Head of caudate nucleus (tissue), 42 donors: ENCODE measurements at regions not wholly inside any gene's neighbourhood (a gene's known extent, or its start where the extent isn't known, plus 50 kb on each side); places are given as distances from the start of the nearest gene placed in this dataset.

Experiments used
- DNase-seq, 42 donors: peaks; one replicate each; pipeline versions ENCODE4 v3.0.0 to v3.0.0-alpha.2; 2020 to 2021; ENCODE audit warnings: mixed read lengths in 7 of 42
- intact Hi-C: fragments of 100-400 bp; cut with DNase I; formaldehyde crosslinking; loops from one replicate; pipeline ENCODE4 v1.15.0; 2022

- no peak for DNase-seq
- intact Hi-C loops = no loop called here
Measured at GRCh38 chr4:170773709-170774273, 684.0 kb upstream of the AADAT start.

DNA sequence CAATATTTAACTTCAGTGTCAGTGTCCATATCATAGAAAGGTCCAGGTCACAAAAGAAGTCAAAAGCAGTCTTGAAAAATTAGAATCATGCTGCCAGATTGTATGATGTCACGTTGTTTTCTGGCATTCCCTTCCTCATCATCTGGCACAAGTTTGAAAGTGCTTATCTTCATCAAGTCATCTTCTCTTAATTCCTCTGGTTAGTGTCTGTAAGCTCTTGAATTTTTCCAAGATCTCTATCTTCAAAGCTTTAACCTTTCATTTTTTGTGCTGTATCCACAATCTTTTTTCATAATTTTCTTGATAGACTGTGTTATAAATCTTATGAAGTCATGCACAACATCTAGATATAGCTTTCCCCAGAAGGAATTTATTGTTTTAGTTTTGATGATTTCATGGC lies 682.7 kb upstream of the AADAT start:
- no peak for DNase-seq
- intact Hi-C loops = no loop called here

GRCh38 chr4:170770664-170771063 lies 680.9 kb upstream of the AADAT start:
- intact Hi-C loops = no loop called here
- no peak for DNase-seq

GRCh38 chr4:170769862-170770261 lies 680.1 kb upstream of the AADAT start:
- no peak for DNase-seq
- intact Hi-C loops = no loop called here

- DNase-seq = no peak
- intact Hi-C loops = no loop called here
Measured at GRCh38 chr4:170758988-170759387, 669.2 kb upstream of the AADAT start.

- intact Hi-C loops = no loop called here
- DNase-seq = no peak
Measured at GRCh38 chr4:170750519-170750918, 660.8 kb upstream of the AADAT start.

DNA sequence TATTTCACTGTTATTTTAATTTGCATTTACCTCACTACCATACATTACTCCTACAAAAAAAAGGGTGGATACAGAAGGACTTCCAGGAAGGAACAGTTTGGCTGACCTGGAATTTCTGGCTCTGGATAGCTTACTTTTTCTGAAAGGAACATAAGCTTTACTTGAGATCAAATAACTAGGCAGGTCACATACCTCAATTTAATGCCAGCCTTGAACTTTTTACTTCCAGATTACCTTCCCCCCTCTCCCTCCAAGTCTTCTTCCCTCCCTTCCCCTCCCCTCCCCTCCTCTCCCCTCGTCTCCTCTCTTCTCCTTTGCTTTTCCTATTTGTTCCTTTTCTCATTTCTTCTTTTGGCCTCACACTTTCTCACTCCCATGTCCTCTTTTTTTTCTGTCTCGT lies 659.2 kb upstream of the AADAT start:
- intact Hi-C loops = no loop called here
- no peak for DNase-seq

DNA sequence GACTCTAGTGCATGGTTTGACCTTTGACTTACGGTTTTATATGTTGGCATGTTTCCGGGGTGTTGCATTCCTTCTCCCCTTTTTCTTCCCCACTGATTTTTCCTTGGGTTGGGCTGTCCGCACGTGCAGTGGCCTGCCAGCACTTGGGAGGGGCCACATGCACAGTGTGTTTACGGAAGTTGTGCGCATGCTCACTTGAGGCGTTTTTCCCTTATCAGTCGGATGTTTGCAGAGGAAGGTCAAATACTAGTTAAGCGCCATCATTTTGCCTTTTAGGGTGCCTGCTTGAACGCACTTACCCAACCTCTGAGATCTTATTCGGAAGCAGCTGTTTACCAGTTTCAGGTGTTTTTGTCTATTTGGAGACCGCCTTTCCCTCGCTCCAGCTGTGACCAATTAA lies 653.9 kb upstream of the AADAT start:
- intact Hi-C loops = no loop called here

DNA sequence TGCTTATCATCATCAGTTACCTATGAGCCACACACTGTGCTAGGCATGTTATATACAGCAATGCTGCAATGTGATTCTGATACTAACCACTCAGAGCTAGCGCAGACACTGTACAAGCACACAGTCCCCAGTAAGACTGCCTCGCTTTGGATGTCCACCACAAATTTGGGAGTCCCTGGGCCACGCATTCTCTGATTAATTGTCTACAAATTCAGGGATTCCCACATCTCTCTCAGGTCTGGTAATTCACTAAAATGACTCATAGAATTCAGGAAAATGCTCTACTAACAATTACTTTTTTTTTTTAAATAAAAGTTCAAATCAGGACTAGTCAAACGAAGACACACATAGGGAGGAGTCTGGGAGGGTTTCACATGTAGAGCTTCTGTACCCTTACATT lies 652.1 kb upstream of the AADAT start:
- DNase-seq = no peak

More for the DNA sequence above, 653.9 kb upstream of the AADAT start:
- no peak for DNase-seq

GRCh38 chr4:170736710-170737109 lies 647.0 kb upstream of the AADAT start:
- no peak for DNase-seq
- intact Hi-C loops = no loop called here

More for the DNA sequence above, 652.1 kb upstream of the AADAT start:
- intact Hi-C loops = no loop called here

GRCh38 chr4:170729897-170730296 lies 640.1 kb upstream of the AADAT start:
- intact Hi-C loops = no loop called here
- no peak for DNase-seq

DNA sequence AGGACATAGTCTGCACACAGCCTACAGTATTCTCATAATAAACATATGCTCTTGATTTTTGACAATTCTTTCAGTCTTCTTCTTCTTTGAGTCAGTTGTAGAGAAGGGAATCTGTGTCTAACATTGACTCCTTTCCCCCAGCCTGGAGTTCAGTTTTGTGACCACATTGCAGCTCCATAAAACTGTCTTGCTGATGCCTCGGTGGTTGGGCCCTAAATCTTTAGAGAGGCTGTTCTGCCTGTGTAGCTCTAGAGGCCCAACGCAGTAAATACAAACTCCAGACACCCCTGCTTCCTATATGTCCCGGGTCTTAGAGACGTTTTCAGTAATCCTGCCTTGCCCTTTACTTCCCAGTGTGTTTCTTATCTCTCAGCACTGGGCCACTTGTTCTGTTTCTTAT lies 639.5 kb upstream of the AADAT start:
- intact Hi-C loops = no loop called here

GRCh38 chr4:170724191-170724590 lies 634.4 kb upstream of the AADAT start:
- peak in 1 of 42 donors; percentile 5 for DNase-seq
- intact Hi-C loops = no loop called here

More for the DNA sequence above, 639.5 kb upstream of the AADAT start:
- no peak for DNase-seq

DNA sequence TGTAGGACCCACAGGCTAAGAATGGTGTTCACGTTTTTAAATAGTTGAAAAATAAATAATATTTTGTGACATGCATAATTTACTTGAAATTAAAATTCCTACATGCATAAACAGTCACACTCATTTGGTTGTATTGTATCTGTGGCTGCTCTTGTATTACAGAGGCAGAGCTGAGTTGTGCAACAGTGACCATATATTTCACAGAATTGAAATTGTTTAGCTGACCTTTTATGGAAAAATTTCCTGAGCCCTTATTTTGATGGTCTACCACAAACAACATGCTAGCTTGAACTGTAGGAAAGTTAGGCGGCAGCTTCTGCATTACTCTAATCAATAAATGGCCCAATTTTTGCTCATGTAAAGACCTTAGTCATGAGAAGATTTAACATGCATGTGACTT lies 633.4 kb upstream of the AADAT start:
- no peak for DNase-seq
- intact Hi-C loops = no loop called here

- intact Hi-C loops = no loop called here
- no peak for DNase-seq
Measured at GRCh38 chr4:170721812-170722373, 632.1 kb upstream of the AADAT start.

DNA sequence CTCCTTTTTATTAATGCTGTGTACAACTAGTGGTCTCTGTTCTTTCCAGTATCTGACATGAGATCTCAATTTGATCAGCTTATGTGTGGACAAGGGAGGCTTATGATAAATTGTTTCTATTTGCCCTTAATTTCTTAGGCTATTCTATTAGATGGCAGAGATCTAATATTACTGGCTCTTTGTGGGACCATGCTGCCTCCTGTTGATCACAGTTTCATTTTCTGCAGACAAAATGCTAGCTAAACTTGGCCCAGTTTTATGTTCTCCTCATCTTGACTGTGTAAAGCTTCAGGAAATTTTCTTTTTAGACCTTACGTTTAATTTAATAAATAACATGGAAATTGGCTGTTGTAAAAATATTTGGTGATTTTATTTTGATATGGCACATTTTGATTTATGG lies 627.1 kb upstream of the AADAT start:
- no peak for DNase-seq
- intact Hi-C loops = no loop called here

DNA sequence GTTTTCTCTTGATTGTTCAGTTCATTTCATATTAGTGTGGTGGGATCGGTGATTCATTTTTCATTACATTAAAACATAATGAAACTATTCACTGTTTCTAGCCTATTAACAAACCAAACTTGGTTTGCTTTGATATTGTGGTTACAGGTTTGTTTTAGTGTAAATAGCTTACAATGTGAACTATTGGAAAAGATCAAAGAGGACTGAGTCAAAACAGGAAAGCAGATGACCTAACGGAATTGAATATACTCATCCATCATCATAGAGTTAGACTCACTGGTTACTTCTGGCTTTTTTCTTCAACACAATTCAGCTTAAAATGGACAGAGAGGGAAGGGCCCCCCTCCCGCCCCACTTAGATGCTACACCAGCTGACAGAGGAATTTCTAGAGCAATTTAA lies 616.2 kb upstream of the AADAT start:
- intact Hi-C loops = no loop called here
- no peak for DNase-seq

- DNase-seq = no peak
- intact Hi-C loops = no loop called here
Measured at GRCh38 chr4:170700064-170700463, 610.3 kb upstream of the AADAT start.

DNA sequence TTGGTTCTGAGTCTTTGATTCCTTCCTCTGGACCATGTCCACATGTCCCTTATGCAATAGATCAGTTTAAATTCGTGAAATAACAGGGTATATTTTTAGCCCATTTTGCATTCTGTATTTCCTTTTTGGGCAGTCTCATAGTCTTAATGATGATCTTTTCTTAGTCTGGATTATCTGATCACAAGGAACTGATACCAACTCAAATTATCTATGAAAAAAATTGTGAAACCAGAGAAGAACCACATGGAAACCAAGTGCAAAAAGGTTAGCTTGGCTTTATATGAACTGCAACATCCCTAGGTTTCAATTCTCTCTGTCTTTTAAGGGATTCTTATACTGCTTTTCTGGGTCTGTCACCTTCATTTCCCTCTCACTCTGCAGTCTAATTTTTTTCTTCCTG lies 608.6 kb upstream of the AADAT start:
- no peak for DNase-seq
- intact Hi-C loops = no loop called here

DNA sequence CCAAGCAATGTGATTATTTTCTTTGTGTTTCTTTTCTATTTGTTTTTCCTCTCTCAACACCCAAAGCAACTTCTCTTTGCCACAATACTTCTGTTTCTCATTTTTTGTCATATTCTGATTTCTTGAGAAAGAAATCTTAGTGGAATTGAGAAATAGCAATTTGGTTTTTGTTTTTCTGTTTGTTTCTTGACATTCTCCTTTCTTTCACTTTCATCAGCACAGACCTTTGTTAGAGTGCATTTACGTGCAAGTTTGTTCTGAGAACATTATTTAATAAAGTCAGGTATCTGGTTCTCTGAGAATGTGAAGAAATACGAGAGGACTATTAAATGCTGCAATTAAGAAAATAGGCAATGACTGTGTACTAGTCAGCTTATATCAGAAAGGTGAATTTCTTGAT lies 608.1 kb upstream of the AADAT start:
- intact Hi-C loops = no loop called here

DNA sequence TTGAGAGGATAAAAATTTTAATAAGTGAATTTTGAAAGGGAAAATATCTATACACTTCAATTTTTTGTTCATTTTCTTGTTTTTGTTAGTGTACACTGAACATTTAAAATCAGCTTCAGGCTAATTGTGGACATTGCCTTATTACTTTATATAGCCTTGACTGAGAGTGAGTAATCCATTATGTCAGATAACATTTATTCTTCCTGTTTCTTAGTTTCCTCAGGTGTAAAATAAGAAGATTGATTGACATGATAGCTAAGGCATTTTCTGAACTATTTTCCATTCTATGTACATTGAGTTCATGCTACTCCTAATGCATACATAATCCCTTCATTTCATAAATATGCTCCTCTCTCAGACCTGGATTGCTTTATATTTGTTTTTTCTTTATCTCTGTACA lies 607.3 kb upstream of the AADAT start:
- intact Hi-C loops = no loop called here
- DNase-seq = no peak

More for the DNA sequence above, 608.1 kb upstream of the AADAT start:
- no peak for DNase-seq

GRCh38 chr4:170691168-170691567 lies 601.4 kb upstream of the AADAT start:
- intact Hi-C loops = no loop called here
- DNase-seq = no peak
